Natural killer cell (primary cell): ENCODE measurements at regions not wholly inside any gene's neighbourhood (a gene's known extent, or its start where the extent isn't known, plus 50 kb on each side); places are given as distances from the start of the nearest gene placed in this dataset.

Experiments
- ATAC-seq, 3 donors: fragments of 150-1000 bp in 2 of 3; fragments of 200-7000 bp in 1 of 3; cut with Tn5 transposase; 1 replicate in 1 of 3; 2 replicates in 2 of 3; pipeline ENCODE4 v1.10.0; 2021; ENCODE audit warnings: mild to moderate bottlenecking in 2 of 3, moderate library complexity in 2 of 3
- DNase-seq, 2 donors: peaks; one replicate each; pipeline versions ENCODE4 v3.0.0 to v3.0.0-alpha.2; 2013 to 2021; ENCODE audit warnings: mixed read lengths in 1 of 2
- H3K27ac ChIP-seq: one replicate; pipeline ENCODE4 v1.5.1; 2013; ENCODE audit warnings: mild to moderate bottlenecking, low read length
- H3K27me3 ChIP-seq: one replicate; pipeline ENCODE4 v1.6.1; 2013; ENCODE audit warnings: low read length; ENCODE audit not compliant: control insufficient read depth, insufficient read depth
- H3K36me3 ChIP-seq: one replicate; pipeline ENCODE4 v1.6.1; 2013; ENCODE audit warnings: low read length; ENCODE audit not compliant: control insufficient read depth, insufficient read depth
- H3K4me1 ChIP-seq: one replicate; pipeline ENCODE4 v1.6.1; 2013; ENCODE audit warnings: low read length; ENCODE audit not compliant: control insufficient read depth, insufficient read depth
- H3K4me3 ChIP-seq: one replicate; pipeline ENCODE4 v1.5.1; 2013; ENCODE audit warnings: low read length
- H3K9me3 ChIP-seq: one replicate; pipeline ENCODE4 v1.6.1; 2013; ENCODE audit warnings: low read length; ENCODE audit not compliant: control insufficient read depth, insufficient read depth
- H3K27ac Mint-ChIP-seq, 2 donors: one replicate each; pipeline ENCODE4 v1.8.0; 2022; ENCODE audit warnings: mild to moderate bottlenecking in 2 of 2, mixed read lengths in 2 of 2, moderate library complexity in 1 of 2
- H3K27me3 Mint-ChIP-seq, 2 donors: one replicate each; pipeline ENCODE4 v1.8.0; 2022; ENCODE audit warnings: low read depth in 2 of 2, mixed read lengths in 2 of 2
- H3K36me3 Mint-ChIP-seq: one replicate; pipeline ENCODE4 v1.8.0; 2022; ENCODE audit warnings: mixed read lengths
- H3K4me1 Mint-ChIP-seq, 2 donors: one replicate each; pipeline ENCODE4 v1.8.0; 2022; ENCODE audit warnings: mixed read lengths in 2 of 2
- H3K4me3 Mint-ChIP-seq: one replicate; pipeline ENCODE4 v1.8.0; 2022; ENCODE audit warnings: mild to moderate bottlenecking, moderate library complexity, mixed read lengths
- H3K9me3 Mint-ChIP-seq, 2 donors: one replicate each; pipeline ENCODE4 v1.8.0; 2022; ENCODE audit warnings: mixed read lengths in 2 of 2
- WGBS: methylation state at CpG from one replicate; pipeline ENCODE4 v1.1.7; 2013; ENCODE audit warnings: missing lambda C conversion rate; ENCODE audit not compliant: insufficient coverage; 5-methylcytosine and 5-hydroxymethylcytosine counted together
- intact Hi-C: fragments of 100-400 bp; cut with micrococcal nuclease; formaldehyde crosslinking; loops from one replicate; pipeline ENCODE4 v1.14.2; 2022
- TF ChIP-seq, protein P1 (sequence below): fragments of 200-600 bp; IDR thresholded peaks from one replicate; pipeline ENCODE4 v1.8.0; 2022; ENCODE audit warnings: antibody characterized with exemption

DNA sequence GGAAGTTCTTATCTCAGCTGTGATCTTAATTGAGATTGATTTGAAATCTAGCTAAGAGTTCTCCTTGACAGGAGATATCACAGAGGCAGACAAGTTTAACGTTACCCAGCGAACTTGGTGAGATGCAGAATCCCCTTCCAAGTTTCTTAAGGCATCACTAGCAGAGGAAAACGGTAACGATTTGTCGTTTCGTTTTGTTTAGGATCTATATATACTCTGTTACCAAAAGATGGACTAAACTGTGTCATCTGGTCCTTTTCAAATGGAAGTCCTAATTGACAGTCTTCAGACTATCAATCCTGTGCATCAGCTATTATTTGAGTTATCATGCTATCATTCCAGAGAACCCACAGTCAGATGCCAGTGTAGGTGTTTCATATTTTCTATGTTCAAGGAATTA, 316.7 kb upstream of the SORCS1 start:
- no peak overlapping the region for H3K4me3 ChIP-seq
- H3K36me3 Mint-ChIP-seq: no peaks in the 10 kb centered on the region
- no peaks in the 10 kb centered on the region for H3K36me3 ChIP-seq
- peaks cover 0 to 9% of the 10 kb centered on the region in 2 donors for H3K9me3 Mint-ChIP-seq
- no peaks in the 10 kb centered on the region for H3K9me3 ChIP-seq
- no peaks in the 10 kb centered on the region for H3K4me1 Mint-ChIP-seq
- H3K4me3 Mint-ChIP-seq: no peak overlapping the region
- H3K27me3 Mint-ChIP-seq: no peaks in the 10 kb centered on the region
- TF ChIP-seq, protein P1, sequence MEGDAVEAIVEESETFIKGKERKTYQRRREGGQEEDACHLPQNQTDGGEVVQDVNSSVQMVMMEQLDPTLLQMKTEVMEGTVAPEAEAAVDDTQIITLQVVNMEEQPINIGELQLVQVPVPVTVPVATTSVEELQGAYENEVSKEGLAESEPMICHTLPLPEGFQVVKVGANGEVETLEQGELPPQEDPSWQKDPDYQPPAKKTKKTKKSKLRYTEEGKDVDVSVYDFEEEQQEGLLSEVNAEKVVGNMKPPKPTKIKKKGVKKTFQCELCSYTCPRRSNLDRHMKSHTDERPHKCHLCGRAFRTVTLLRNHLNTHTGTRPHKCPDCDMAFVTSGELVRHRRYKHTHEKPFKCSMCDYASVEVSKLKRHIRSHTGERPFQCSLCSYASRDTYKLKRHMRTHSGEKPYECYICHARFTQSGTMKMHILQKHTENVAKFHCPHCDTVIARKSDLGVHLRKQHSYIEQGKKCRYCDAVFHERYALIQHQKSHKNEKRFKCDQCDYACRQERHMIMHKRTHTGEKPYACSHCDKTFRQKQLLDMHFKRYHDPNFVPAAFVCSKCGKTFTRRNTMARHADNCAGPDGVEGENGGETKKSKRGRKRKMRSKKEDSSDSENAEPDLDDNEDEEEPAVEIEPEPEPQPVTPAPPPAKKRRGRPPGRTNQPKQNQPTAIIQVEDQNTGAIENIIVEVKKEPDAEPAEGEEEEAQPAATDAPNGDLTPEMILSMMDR: no peak
- no peak overlapping the region for H3K27ac Mint-ChIP-seq
- ATAC-seq: no peak
- WGBS: 82% methylated on average over 6 of the region's 6 CpGs
- H3K27me3 ChIP-seq: no peaks in the 10 kb centered on the region
- no peak overlapping the region for H3K27ac ChIP-seq
- intact Hi-C loops: no loop called here
- H3K4me1 ChIP-seq: no peaks in the 10 kb centered on the region
- DNase-seq: no peak

DNA sequence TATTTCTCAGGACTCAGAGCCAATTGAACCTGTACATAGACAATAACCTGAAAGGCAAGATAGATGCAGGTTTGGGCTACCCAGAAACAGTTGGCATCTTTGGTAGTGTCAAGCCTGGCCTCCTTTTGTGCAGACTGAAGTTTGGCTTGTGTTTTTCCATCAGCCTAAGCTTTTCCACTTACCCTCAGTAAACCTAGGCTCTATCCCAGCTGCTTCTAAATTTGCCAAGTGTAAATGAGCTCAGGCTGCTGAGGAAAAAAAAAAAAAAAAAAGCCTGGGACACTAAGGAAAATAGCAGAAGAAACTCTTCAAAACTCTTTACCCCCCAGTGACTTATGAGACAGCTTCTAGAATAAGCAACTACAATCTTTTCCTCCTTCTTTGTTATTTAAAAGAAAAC, 316.3 kb upstream of the SORCS1 start:
- TF ChIP-seq, protein P1: no peak
- ATAC-seq (no peak), DNase-seq (no peak)
- H3K9me3 ChIP-seq: no peaks in the 10 kb centered on the region
- Mint-ChIP-seq H3K9me3 (peaks cover 0 to 9% of the 10 kb centered on the region in 2 donors), H3K4me1 (no peaks in the 10 kb centered on the region), H3K27me3 (no peaks in the 10 kb centered on the region), H3K4me3 (no peak overlapping the region), H3K36me3 (no peaks in the 10 kb centered on the region), H3K27ac (no peak overlapping the region)
- H3K4me3 ChIP-seq: no peak overlapping the region
- H3K27me3 ChIP-seq: no peaks in the 10 kb centered on the region
- intact Hi-C loops: no loop called here
- no peaks in the 10 kb centered on the region for H3K36me3 ChIP-seq
- H3K4me1 ChIP-seq: no peaks in the 10 kb centered on the region
- H3K27ac ChIP-seq: no peak overlapping the region

DNA sequence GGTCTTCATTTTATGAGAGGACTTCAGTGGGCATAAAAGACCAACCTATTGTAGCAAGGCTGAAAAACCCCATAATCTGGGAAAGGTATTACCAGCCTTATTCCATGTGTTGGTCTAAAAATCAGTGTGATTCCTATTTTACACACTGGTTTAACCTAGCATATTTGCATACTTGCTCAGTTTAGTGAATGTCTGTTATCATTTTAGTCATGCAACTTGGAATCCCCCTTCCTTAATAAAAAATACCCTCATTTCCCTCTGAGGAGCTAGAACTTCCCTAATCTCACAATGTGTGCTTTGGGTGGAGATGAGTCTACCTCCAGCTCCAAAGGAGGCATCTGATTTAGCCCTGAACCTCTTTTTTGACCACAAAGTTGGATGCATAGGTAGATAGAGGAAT, 312.8 kb upstream of the SORCS1 start:
- H3K4me3 ChIP-seq: no peak overlapping the region
- DNase-seq: no peak
- intact Hi-C loops: no loop called here

DNA sequence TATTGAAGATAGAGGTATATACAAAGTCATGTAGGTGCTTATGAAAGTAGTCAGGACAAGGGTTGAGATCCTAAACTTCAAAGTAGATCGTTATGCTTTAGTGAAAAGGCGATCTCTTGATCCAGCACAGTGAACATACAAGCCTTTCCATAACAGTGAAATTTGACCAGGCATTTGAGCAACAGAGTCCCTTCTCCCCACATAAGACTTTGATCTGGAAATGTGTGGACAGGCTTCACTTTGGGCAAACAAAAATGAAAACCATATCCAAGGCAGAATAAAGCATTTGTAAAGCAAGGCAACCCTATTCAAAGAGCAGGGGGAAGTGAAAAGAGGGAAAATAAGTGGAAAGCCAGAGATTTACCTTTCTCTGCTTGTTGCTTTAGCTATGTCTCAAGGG, 311.9 kb upstream of the SORCS1 start:
- Mint-ChIP-seq H3K27me3 (no peaks in the 10 kb centered on the region), H3K36me3 (no peaks in the 10 kb centered on the region), H3K4me3 (no peak overlapping the region), H3K27ac (no peak overlapping the region), H3K9me3 (peaks cover 2 to 5% of the 10 kb centered on the region in 2 donors), H3K4me1 (no peaks in the 10 kb centered on the region)
- Histone ChIP-seq H3K4me1 (no peaks in the 10 kb centered on the region), H3K9me3 (no peaks in the 10 kb centered on the region), H3K4me3 (no peak overlapping the region), H3K27me3 (no peaks in the 10 kb centered on the region), H3K27ac (no peak overlapping the region), H3K36me3 (no peaks in the 10 kb centered on the region)
- ATAC-seq (no peak), DNase-seq (no peak)
- intact Hi-C loops: no loop called here
- TF ChIP-seq, protein P1: no peak
- WGBS: 97% methylated on average over 2 of the region's 2 CpGs

More for the DNA sequence above, 312.8 kb upstream of the SORCS1 start:
- no peaks in the 10 kb centered on the region for H3K36me3 ChIP-seq
- no peak overlapping the region for H3K4me3 Mint-ChIP-seq
- ATAC-seq: no peak
- peaks cover 4 to 5% of the 10 kb centered on the region in 2 donors for H3K9me3 Mint-ChIP-seq
- H3K27ac Mint-ChIP-seq: no peak overlapping the region
- H3K36me3 Mint-ChIP-seq: no peaks in the 10 kb centered on the region
- TF ChIP-seq, protein P1: no peak
- no peak overlapping the region for H3K27ac ChIP-seq
- H3K9me3 ChIP-seq: no peaks in the 10 kb centered on the region
- H3K4me1 Mint-ChIP-seq: no peaks in the 10 kb centered on the region
- H3K4me1 ChIP-seq: no peaks in the 10 kb centered on the region
- no peaks in the 10 kb centered on the region for H3K27me3 Mint-ChIP-seq
- no peaks in the 10 kb centered on the region for H3K27me3 ChIP-seq
